GM18861 (cell line): ENCODE measurements at regions not wholly inside any gene's neighbourhood (a gene's known extent, or its start where the extent isn't known, plus 50 kb on each side); places are given as distances from the start of the nearest gene placed in this dataset.

Experiments used
- ATAC-seq: cut with Tn5 transposase; IDR thresholded peaks from one replicate; pipeline ENCODE4 v1.9.1; 2021; ENCODE audit not compliant: unreplicated experiment

GRCh38 chr2:129252781-129253460 lies 726.5 kb upstream of the RAB6C start:
- no peak for ATAC-seq

GRCh38 chr2:129253461-129253812 lies 726.0 kb upstream of the RAB6C start:
- no peak for ATAC-seq

- ATAC-seq, result no peak
Measured at GRCh38 chr2:129254718-129255117, 724.7 kb upstream of the RAB6C start.

- ATAC-seq, result no peak
Measured at GRCh38 chr2:129255610-129256313, 723.7 kb upstream of the RAB6C start.

GRCh38 chr2:129256642-129257041 lies 722.8 kb upstream of the RAB6C start:
- no peak for ATAC-seq

- ATAC-seq, result no peak
Measured at GRCh38 chr2:129262934-129263333, 716.5 kb upstream of the RAB6C start.

- no peak for ATAC-seq
Measured at GRCh38 chr2:129263939-129264338, 715.5 kb upstream of the RAB6C start.

- no peak for ATAC-seq
Measured at GRCh38 chr2:129267559-129267958, 711.9 kb upstream of the RAB6C start.

GRCh38 chr2:129273266-129274037 lies 706.0 kb upstream of the RAB6C start:
- ATAC-seq, result no peak

GRCh38 chr2:129274038-129274415 lies 705.4 kb upstream of the RAB6C start:
- ATAC-seq, result no peak

- ATAC-seq, result no peak
Measured at GRCh38 chr2:129274918-129275317, 704.5 kb upstream of the RAB6C start.

- no peak for ATAC-seq
Measured at GRCh38 chr2:129275706-129276105, 703.8 kb upstream of the RAB6C start.

GRCh38 chr2:129276978-129277584 lies 702.4 kb upstream of the RAB6C start:
- ATAC-seq, result no peak

GRCh38 chr2:129277585-129277981 lies 701.9 kb upstream of the RAB6C start:
- no peak for ATAC-seq

GRCh38 chr2:129281791-129282530 lies 697.5 kb upstream of the RAB6C start:
- ATAC-seq, result no peak

- ATAC-seq, result no peak
Measured at GRCh38 chr2:129285012-129285411, 694.5 kb upstream of the RAB6C start.

GRCh38 chr2:129293326-129293725 lies 686.1 kb upstream of the RAB6C start:
- no peak for ATAC-seq

GRCh38 chr2:129296396-129296795 lies 683.1 kb upstream of the RAB6C start:
- no peak for ATAC-seq

GRCh38 chr2:129296806-129297205 lies 682.7 kb upstream of the RAB6C start:
- ATAC-seq, result no peak

GRCh38 chr2:129297430-129297829 lies 682.0 kb upstream of the RAB6C start:
- ATAC-seq, result no peak

GRCh38 chr2:129299338-129299737 lies 680.1 kb upstream of the RAB6C start:
- ATAC-seq, result no peak
